ENCODE measurements at regions not wholly inside any gene's neighbourhood (a gene's known extent, or its start where the extent isn't known, plus 50 kb on each side); places are given as distances from the start of the nearest gene placed in this dataset.
A peak's percentile ranks its signal among the peaks of the same experiment; 100 is the strongest.

DNA sequence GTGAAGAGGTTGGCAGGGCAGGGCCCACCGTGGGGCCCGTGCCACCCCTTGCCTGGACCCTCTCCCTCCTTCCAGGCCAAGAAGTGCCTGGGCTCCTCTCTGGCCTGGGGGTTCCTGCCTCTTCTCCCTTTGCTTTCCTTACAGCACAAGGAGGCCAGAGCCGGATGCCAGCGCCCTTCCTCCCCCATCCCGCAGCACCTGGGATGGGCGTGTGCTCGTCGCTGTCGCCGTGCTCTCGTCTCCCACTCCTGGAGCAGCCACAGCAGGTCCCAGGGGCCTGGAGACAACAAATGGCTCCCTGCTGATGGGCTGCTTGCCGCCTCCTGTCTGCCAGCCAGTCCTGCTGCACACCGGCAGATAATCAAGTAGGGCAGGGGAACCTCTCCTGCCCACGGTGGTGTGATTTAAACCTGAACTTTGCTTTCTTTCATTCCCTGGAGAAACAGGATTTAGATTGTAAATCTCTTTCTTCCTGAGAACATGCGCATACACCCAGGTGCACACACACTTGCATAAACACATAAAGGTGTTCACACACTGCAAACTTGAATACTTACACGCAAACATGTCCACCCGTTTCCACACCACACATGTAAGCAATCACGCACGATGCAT lies 50.8 kb upstream of the POU3F1 start:
- Histone ChIP-seq H3K27me3 (ENCODE audit: insufficient read depth) (no peaks in the 10 kb centered on the region), H3K4me1 (ENCODE audit: insufficient read depth) (peaks cover 27% of the 10 kb centered on the region), H3K4me3 (no peak overlapping the region), H3K79me2 (replicated peaks; ENCODE audit: insufficient read depth) (no peaks in the 10 kb centered on the region), H4K20me1 (replicated peaks; ENCODE audit: insufficient read depth) (no peaks in the 10 kb centered on the region), H2AFZ (no peak overlapping the region; the same call in 1 of the 2 replicates), H3K36me3 (ENCODE audit: insufficient read depth) (no peaks in the 10 kb centered on the region), H3K9me2 (ENCODE audit: insufficient read depth) (no peaks in the 10 kb centered on the region), H3F3A (replicated peaks; ENCODE audit: low read depth) (no peaks in the 10 kb centered on the region), H3K4me2 (0 out of 2 replicates have a peak overlapping the region, but pooled peaks have one; percentile 55), H3K27ac (ENCODE audit: low read depth) (no peak overlapping the region)
- H3K27ac Mint-ChIP-seq = no peak overlapping the region; the same call in 1 of the 2 replicates
- peaks cover 48% of the 10 kb centered on the region for H3K4me1 Mint-ChIP-seq
- DNase-seq (ENCODE audit: low spot score) = no peak
- no peak overlapping the region for H3K4me3 Mint-ChIP-seq
- no peak for TF ChIP-seq POLR2AphosphoS5 (IDR thresholded peaks at IDR 0.05; ENCODE audit: low read depth)
- no peak for TF ChIP-seq JUNB (IDR thresholded peaks at IDR 0.05; ENCODE audit: unreplicated experiment)
- TF ChIP-seq, protein P1, sequence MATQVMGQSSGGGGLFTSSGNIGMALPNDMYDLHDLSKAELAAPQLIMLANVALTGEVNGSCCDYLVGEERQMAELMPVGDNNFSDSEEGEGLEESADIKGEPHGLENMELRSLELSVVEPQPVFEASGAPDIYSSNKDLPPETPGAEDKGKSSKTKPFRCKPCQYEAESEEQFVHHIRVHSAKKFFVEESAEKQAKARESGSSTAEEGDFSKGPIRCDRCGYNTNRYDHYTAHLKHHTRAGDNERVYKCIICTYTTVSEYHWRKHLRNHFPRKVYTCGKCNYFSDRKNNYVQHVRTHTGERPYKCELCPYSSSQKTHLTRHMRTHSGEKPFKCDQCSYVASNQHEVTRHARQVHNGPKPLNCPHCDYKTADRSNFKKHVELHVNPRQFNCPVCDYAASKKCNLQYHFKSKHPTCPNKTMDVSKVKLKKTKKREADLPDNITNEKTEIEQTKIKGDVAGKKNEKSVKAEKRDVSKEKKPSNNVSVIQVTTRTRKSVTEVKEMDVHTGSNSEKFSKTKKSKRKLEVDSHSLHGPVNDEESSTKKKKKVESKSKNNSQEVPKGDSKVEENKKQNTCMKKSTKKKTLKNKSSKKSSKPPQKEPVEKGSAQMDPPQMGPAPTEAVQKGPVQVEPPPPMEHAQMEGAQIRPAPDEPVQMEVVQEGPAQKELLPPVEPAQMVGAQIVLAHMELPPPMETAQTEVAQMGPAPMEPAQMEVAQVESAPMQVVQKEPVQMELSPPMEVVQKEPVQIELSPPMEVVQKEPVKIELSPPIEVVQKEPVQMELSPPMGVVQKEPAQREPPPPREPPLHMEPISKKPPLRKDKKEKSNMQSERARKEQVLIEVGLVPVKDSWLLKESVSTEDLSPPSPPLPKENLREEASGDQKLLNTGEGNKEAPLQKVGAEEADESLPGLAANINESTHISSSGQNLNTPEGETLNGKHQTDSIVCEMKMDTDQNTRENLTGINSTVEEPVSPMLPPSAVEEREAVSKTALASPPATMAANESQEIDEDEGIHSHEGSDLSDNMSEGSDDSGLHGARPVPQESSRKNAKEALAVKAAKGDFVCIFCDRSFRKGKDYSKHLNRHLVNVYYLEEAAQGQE (IDR thresholded peaks at IDR 0.05; ENCODE audit: unreplicated experiment) = no peak
- TF ChIP-seq, protein P2, sequence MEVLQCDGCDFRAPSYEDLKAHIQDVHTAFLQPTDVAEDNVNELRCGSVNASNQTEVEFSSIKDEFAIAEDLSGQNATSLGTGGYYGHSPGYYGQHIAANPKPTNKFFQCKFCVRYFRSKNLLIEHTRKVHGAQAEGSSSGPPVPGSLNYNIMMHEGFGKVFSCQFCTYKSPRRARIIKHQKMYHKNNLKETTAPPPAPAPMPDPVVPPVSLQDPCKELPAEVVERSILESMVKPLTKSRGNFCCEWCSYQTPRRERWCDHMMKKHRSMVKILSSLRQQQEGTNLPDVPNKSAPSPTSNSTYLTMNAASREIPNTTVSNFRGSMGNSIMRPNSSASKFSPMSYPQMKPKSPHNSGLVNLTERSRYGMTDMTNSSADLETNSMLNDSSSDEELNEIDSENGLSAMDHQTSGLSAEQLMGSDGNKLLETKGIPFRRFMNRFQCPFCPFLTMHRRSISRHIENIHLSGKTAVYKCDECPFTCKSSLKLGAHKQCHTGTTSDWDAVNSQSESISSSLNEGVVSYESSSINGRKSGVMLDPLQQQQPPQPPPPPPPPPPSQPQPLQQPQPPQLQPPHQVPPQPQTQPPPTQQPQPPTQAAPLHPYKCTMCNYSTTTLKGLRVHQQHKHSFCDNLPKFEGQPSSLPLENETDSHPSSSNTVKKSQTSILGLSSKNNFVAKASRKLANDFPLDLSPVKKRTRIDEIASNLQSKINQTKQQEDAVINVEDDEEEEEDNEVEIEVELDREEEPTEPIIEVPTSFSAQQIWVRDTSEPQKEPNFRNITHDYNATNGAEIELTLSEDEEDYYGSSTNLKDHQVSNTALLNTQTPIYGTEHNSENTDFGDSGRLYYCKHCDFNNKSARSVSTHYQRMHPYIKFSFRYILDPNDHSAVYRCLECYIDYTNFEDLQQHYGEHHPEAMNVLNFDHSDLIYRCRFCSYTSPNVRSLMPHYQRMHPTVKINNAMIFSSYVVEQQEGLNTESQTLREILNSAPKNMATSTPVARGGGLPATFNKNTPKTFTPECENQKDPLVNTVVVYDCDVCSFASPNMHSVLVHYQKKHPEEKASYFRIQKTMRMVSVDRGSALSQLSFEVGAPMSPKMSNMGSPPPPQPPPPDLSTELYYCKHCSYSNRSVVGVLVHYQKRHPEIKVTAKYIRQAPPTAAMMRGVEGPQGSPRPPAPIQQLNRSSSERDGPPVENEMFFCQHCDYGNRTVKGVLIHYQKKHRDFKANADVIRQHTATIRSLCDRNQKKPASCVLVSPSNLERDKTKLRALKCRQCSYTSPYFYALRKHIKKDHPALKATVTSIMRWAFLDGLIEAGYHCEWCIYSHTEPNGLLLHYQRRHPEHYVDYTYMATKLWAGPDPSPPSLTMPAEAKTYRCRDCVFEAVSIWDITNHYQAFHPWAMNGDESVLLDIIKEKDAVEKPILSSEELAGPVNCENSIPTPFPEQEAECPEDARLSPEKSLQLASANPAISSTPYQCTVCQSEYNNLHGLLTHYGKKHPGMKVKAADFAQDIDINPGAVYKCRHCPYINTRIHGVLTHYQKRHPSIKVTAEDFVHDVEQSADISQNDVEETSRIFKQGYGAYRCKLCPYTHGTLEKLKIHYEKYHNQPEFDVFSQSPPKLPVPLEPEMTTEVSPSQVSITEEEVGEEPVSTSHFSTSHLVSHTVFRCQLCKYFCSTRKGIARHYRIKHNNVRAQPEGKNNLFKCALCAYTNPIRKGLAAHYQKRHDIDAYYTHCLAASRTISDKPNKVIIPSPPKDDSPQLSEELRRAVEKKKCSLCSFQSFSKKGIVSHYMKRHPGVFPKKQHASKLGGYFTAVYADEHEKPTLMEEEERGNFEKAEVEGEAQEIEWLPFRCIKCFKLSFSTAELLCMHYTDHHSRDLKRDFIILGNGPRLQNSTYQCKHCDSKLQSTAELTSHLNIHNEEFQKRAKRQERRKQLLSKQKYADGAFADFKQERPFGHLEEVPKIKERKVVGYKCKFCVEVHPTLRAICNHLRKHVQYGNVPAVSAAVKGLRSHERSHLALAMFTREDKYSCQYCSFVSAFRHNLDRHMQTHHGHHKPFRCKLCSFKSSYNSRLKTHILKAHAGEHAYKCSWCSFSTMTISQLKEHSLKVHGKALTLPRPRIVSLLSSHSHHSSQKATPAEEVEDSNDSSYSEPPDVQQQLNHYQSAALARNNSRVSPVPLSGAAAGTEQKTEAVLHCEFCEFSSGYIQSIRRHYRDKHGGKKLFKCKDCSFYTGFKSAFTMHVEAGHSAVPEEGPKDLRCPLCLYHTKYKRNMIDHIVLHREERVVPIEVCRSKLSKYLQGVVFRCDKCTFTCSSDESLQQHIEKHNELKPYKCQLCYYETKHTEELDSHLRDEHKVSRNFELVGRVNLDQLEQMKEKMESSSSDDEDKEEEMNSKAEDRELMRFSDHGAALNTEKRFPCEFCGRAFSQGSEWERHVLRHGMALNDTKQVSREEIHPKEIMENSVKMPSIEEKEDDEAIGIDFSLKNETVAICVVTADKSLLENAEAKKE (CRISPR knock-in tag; IDR thresholded peaks at IDR 0.05) = no peak
- TF ChIP-seq, protein P3, sequence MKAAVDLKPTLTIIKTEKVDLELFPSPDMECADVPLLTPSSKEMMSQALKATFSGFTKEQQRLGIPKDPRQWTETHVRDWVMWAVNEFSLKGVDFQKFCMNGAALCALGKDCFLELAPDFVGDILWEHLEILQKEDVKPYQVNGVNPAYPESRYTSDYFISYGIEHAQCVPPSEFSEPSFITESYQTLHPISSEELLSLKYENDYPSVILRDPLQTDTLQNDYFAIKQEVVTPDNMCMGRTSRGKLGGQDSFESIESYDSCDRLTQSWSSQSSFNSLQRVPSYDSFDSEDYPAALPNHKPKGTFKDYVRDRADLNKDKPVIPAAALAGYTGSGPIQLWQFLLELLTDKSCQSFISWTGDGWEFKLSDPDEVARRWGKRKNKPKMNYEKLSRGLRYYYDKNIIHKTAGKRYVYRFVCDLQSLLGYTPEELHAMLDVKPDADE (IDR thresholded peaks at IDR 0.05) = no peak
- TF ChIP-seq NANOG (IDR thresholded peaks at IDR 0.05; ENCODE audit: borderline replicate concordance) = no peak
- TF ChIP-seq, protein P4, sequence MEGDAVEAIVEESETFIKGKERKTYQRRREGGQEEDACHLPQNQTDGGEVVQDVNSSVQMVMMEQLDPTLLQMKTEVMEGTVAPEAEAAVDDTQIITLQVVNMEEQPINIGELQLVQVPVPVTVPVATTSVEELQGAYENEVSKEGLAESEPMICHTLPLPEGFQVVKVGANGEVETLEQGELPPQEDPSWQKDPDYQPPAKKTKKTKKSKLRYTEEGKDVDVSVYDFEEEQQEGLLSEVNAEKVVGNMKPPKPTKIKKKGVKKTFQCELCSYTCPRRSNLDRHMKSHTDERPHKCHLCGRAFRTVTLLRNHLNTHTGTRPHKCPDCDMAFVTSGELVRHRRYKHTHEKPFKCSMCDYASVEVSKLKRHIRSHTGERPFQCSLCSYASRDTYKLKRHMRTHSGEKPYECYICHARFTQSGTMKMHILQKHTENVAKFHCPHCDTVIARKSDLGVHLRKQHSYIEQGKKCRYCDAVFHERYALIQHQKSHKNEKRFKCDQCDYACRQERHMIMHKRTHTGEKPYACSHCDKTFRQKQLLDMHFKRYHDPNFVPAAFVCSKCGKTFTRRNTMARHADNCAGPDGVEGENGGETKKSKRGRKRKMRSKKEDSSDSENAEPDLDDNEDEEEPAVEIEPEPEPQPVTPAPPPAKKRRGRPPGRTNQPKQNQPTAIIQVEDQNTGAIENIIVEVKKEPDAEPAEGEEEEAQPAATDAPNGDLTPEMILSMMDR (conservative IDR thresholded peaks at IDR 0.05; ENCODE audit: low read depth in 2 of 2) = 0 out of 4 replicates have a peak, but pooled peaks of 1 of the 2 experiments have one; percentile 20
- TF ChIP-seq ZNF114 (CRISPR knock-in tag; IDR thresholded peaks at IDR 0.05) = no peak
- no peak for TF ChIP-seq EZH2phosphoT487 (IDR thresholded peaks at IDR 0.05; ENCODE audit: unreplicated experiment)
- H3K27me3 Mint-ChIP-seq (ENCODE audit: insufficient read depth, low read depth, poor library complexity) = peaks cover 7% of the 10 kb centered on the region
- ATAC-seq = peak; percentile 74
- no peaks in the 10 kb centered on the region; the same call in 2 of the 3 replicates for H3K9me3 Mint-ChIP-seq
- no peaks in the 10 kb centered on the region for H3K36me3 Mint-ChIP-seq (ENCODE audit: low read depth)

Data from GM23338 (cell line).